ENCODE measurements at regions not wholly inside any gene's neighbourhood (a gene's known extent, or its start where the extent isn't known, plus 50 kb on each side); places are given as distances from the start of the nearest gene placed in this dataset.

GRCh38 chr4:100054071-100054470, 104.0 kb upstream of the H2AZ1 start:
- TF ChIP-seq SREBF1 (IDR thresholded peaks at IDR 0.05; ENCODE audit: borderline replicate concordance, low read depth, low read length) (no peak), NBN (IDR thresholded peaks at IDR 0.05; ENCODE audit: low read depth) (no peak), EWSR1 (IDR thresholded peaks at IDR 0.05; ENCODE audit: borderline replicate concordance, low read depth, partially characterized antibody) (no peak), STAT5B (CRISPR knock-in tag; IDR thresholded peaks at IDR 0.05) (no peak)

All from K562 (cell line).